Thyroid gland (tissue), 4 donors: ENCODE measurements at regions not wholly inside any gene's neighbourhood (a gene's known extent, or its start where the extent isn't known, plus 50 kb on each side); places are given as distances from the start of the nearest gene placed in this dataset.

Experiments
- CTCF ChIP-seq, 6 experiments: fragments of 200-600 bp in 3 of 6; fragments of 450-650 bp in 3 of 6; sonication (generic) in 3 of 6; IDR thresholded peaks; one replicate each; pipeline ENCODE4 v1.5.1; 2016 to 2019; ENCODE audit warnings: antibody characterized with exemption in 6 of 6, mild to moderate bottlenecking in 2 of 6, inconsistent platforms in 1 of 6, moderate library complexity in 1 of 6
- POLR2A ChIP-seq, 2 donors: fragments of 450-650 bp; IDR thresholded peaks; one replicate each; pipeline ENCODE4 v1.6.1; 2017; ENCODE audit warnings: antibody characterized with exemption in 2 of 2, mild to moderate bottlenecking in 2 of 2, moderate library complexity in 1 of 2

GRCh38 chr7:121541457-121541856 lies 145.3 kb upstream of the FAM3C start:
- TF ChIP-seq CTCF (IDR thresholded peaks at IDR 0.05) (no peak), POLR2A (IDR thresholded peaks at IDR 0.05) (no peak)
